ENCODE measurements at regions not wholly inside any gene's neighbourhood (a gene's known extent, or its start where the extent isn't known, plus 50 kb on each side); places are given as distances from the start of the nearest gene placed in this dataset.
"Not testable (repeated sequence)": the region's sequence is repeated elsewhere in the genome, so short reads cannot be mapped to it uniquely, and the experiment has no call there.

GRCh38 chr9:95691435-95691834 lies 174.7 kb upstream of the PTCH1 start:
- H3K36me3 ChIP-seq (ENCODE audit: insufficient read depth, low read length, poor library complexity, severe bottlenecking), result no peaks in the 10 kb centered on the region
- H3K27ac ChIP-seq (ENCODE audit: low read depth, low read length, poor library complexity, severe bottlenecking), result no peak overlapping the region
- BruUV-seq (replicated peaks), result no TSS peak
- no peaks in the 10 kb centered on the region for H3K9me3 ChIP-seq (ENCODE audit: low read depth, low read length, poor library complexity, severe bottlenecking)
- ChIA-PET CTCF (no interaction called here), POLR2A (ENCODE audit: low non-redundant PET) (no interaction called here)
- H3K4me1 ChIP-seq (ENCODE audit: insufficient read depth, low read length, poor library complexity, severe bottlenecking), result no peaks in the 10 kb centered on the region
- H3K27me3 ChIP-seq (replicated peaks; ENCODE audit: insufficient read depth, low read depth, low read length, poor library complexity), result no peaks in the 10 kb centered on the region
- no peak overlapping the region for H3K4me3 ChIP-seq (ENCODE audit: low read depth, low read length, poor library complexity, severe bottlenecking)
- DNase-seq (ENCODE audit: low spot score), result no peak
- intact Hi-C loops (cut with micrococcal nuclease; ENCODE audit: unreplicated experiment), result no loop called here
- TF ChIP-seq EZH2 (IDR thresholded peaks at IDR 0.05; ENCODE audit: borderline replicate concordance, low read depth, low read length, poor library complexity, severe bottlenecking), result no peak
- TF ChIP-seq, protein P1, sequence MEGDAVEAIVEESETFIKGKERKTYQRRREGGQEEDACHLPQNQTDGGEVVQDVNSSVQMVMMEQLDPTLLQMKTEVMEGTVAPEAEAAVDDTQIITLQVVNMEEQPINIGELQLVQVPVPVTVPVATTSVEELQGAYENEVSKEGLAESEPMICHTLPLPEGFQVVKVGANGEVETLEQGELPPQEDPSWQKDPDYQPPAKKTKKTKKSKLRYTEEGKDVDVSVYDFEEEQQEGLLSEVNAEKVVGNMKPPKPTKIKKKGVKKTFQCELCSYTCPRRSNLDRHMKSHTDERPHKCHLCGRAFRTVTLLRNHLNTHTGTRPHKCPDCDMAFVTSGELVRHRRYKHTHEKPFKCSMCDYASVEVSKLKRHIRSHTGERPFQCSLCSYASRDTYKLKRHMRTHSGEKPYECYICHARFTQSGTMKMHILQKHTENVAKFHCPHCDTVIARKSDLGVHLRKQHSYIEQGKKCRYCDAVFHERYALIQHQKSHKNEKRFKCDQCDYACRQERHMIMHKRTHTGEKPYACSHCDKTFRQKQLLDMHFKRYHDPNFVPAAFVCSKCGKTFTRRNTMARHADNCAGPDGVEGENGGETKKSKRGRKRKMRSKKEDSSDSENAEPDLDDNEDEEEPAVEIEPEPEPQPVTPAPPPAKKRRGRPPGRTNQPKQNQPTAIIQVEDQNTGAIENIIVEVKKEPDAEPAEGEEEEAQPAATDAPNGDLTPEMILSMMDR (conservative IDR thresholded peaks at IDR 0.05; ENCODE audit: low read depth, low read length), result no peak

DNA sequence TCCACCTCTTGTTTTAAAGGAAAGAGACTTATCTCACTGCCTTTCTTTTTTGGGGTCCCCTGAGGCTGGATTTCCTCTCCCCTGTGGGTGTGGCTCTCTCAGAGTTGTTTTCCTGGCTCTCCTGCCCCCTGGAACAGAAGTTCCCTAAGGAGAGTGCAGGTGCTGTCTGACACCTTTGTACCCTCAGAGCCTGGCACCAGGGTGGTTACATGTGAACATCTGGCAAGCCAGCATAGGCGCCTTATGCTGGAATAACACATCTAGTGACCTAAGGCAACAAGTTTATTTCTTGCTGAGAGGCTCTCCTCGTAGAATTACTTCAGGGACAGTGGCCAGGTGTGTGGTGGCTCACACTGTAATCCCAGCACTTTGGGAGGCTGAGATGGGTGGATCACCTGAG lies 172.9 kb upstream of the PTCH1 start:
- POLR2A ChIA-PET (ENCODE audit: low non-redundant PET), result no interaction called here
- no peak for DNase-seq (ENCODE audit: low spot score)
- Histone ChIP-seq H3K27me3 (replicated peaks; ENCODE audit: insufficient read depth, low read depth, low read length, poor library complexity) (no peaks in the 10 kb centered on the region), H3K27ac (ENCODE audit: low read depth, low read length, poor library complexity, severe bottlenecking) (no peak overlapping the region), H3K4me1 (ENCODE audit: insufficient read depth, low read length, poor library complexity, severe bottlenecking) (no peaks in the 10 kb centered on the region), H3K36me3 (ENCODE audit: insufficient read depth, low read length, poor library complexity, severe bottlenecking) (no peaks in the 10 kb centered on the region), H3K4me3 (ENCODE audit: low read depth, low read length, poor library complexity, severe bottlenecking) (no peak overlapping the region), H3K9me3 (ENCODE audit: low read depth, low read length, poor library complexity, severe bottlenecking) (no peaks in the 10 kb centered on the region)
- intact Hi-C loops (cut with micrococcal nuclease; ENCODE audit: unreplicated experiment), result no loop called here
- CTCF ChIA-PET, result no interaction called here
- no peak for TF ChIP-seq EZH2 (IDR thresholded peaks at IDR 0.05; ENCODE audit: borderline replicate concordance, low read depth, low read length, poor library complexity, severe bottlenecking)
- BruUV-seq (replicated peaks), result no TSS peak

DNA sequence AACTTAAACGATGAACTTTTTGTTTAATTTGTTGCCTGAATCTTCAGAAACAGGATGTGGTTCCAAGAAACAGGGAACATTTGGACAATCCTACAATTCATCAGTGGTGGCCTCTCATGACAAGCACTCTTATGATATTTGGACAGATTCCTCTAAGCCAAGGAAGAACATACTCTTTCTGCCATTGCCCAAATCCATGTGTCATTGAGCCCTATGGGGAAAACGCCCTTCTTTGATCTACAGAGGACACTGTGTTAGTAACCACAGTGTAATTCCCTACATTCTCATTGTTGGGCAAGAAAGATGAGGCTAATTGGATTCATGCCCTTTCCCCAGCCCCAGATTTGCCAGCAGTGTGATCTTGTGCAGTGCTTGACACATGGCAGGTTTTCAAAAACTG lies 167.7 kb upstream of the PTCH1 start:
- Histone ChIP-seq H3K4me1 (ENCODE audit: insufficient read depth, low read length, poor library complexity, severe bottlenecking) (no peaks in the 10 kb centered on the region), H3K4me3 (ENCODE audit: low read depth, low read length, poor library complexity, severe bottlenecking) (no peak overlapping the region), H3K27me3 (replicated peaks; ENCODE audit: insufficient read depth, low read depth, low read length, poor library complexity) (no peaks in the 10 kb centered on the region), H3K36me3 (ENCODE audit: insufficient read depth, low read length, poor library complexity, severe bottlenecking) (no peaks in the 10 kb centered on the region), H3K9me3 (ENCODE audit: low read depth, low read length, poor library complexity, severe bottlenecking) (no peaks in the 10 kb centered on the region), H3K27ac (ENCODE audit: low read depth, low read length, poor library complexity, severe bottlenecking) (no peak overlapping the region)
- POLR2A ChIA-PET (ENCODE audit: low non-redundant PET), result no interaction called here
- CTCF ChIA-PET, result no interaction called here
- DNase-seq (ENCODE audit: low spot score), result no peak
- BruUV-seq (replicated peaks), result no TSS peak
- no peak for TF ChIP-seq EZH2 (IDR thresholded peaks at IDR 0.05; ENCODE audit: borderline replicate concordance, low read depth, low read length, poor library complexity, severe bottlenecking)
- TF ChIP-seq, protein P1 (conservative IDR thresholded peaks at IDR 0.05; ENCODE audit: low read depth, low read length), result no peak
- intact Hi-C loops (cut with micrococcal nuclease; ENCODE audit: unreplicated experiment), result no loop called here

GRCh38 chr9:95680306-95680705 lies 163.5 kb upstream of the PTCH1 start:
- H3K27ac ChIP-seq (ENCODE audit: low read depth, low read length, poor library complexity, severe bottlenecking); H3K9me3 ChIP-seq (ENCODE audit: low read depth, low read length, poor library complexity, severe bottlenecking); BruUV-seq (replicated peaks); CTCF ChIA-PET; H3K27me3 ChIP-seq (replicated peaks; ENCODE audit: insufficient read depth, low read depth, low read length, poor library complexity); POLR2A ChIA-PET (ENCODE audit: low non-redundant PET); H3K4me3 ChIP-seq (ENCODE audit: low read depth, low read length, poor library complexity, severe bottlenecking); H3K36me3 ChIP-seq (ENCODE audit: insufficient read depth, low read length, poor library complexity, severe bottlenecking); H3K4me1 ChIP-seq (ENCODE audit: insufficient read depth, low read length, poor library complexity, severe bottlenecking); intact Hi-C loops (cut with micrococcal nuclease; ENCODE audit: unreplicated experiment); DNase-seq (ENCODE audit: low spot score): not testable (repeated sequence)

All from A673 (cell line).